ENCODE measurements at regions not wholly inside any gene's neighbourhood (a gene's known extent, or its start where the extent isn't known, plus 50 kb on each side); places are given as distances from the start of the nearest gene placed in this dataset.

DNA sequence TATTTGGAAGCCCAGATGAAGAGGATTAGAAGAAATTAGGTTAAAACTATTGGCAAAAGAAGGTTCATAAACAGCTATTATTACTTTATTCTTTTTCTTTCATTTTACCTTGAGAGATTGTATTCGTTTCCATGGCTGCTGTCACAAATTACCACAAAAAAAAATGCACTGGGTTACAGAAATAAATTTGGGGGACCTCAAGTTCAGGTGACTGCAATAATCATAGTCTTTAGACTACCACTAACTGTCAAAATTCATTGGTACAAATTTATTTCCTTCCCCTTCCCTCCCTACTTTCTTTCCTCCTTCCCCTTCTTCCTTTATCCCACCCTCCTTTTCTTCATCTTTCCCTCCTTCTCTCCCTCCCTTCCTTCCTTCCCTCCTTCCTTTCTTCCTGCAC, 217.8 kb upstream of the PIK3C3 start:
- TF ChIP-seq SP1 (IDR thresholded peaks at IDR 0.05) = no peak
- TF ChIP-seq SUZ12 (IDR thresholded peaks at IDR 0.05) = no peak
- TF ChIP-seq FOXM1 (IDR thresholded peaks at IDR 0.05; ENCODE audit: borderline replicate concordance) = no peak
- no peak for TF ChIP-seq TARDBP (IDR thresholded peaks at IDR 0.05)
- TF ChIP-seq ELF4 (IDR thresholded peaks at IDR 0.05) = no peak

All from HEK293T (cell line).